Coronary artery (tissue), 2 donors: ENCODE measurements at regions not wholly inside any gene's neighbourhood (a gene's known extent, or its start where the extent isn't known, plus 50 kb on each side); places are given as distances from the start of the nearest gene placed in this dataset.

Experiments used
- DNase-seq: peaks from one replicate; pipeline ENCODE4 v3.0.0-alpha.2; 2017; ENCODE audit warnings: low spot score
- H3K27ac ChIP-seq, 2 donors: fragments of 200-600 bp; sonication (generic); one replicate each; pipeline ENCODE4 v1.5.1; 2016 to 2019
- H3K4me3 ChIP-seq: fragments of 200-600 bp; sonication (generic); 2 replicates; pipeline ENCODE4 v1.5.1; 2016; ENCODE audit warnings: mild to moderate bottlenecking, moderate library complexity
- CTCF ChIP-seq: fragments of 200-600 bp; sonication (generic); IDR thresholded peaks from one replicate; pipeline ENCODE4 v1.5.1; 2019; ENCODE audit warnings: antibody characterized with exemption

GRCh38 chr3:74463515-74463914 lies 150.9 kb downstream of the CNTN3 start:
- Histone ChIP-seq H3K4me3 (no peak overlapping the region), H3K27ac (no peak overlapping the region)
- no peak for TF ChIP-seq CTCF
- DNase-seq: no peak

GRCh38 chr3:74456166-74456565 lies 158.3 kb downstream of the CNTN3 start:
- H3K27ac ChIP-seq: no peak overlapping the region
- TF ChIP-seq CTCF: no peak

GRCh38 chr3:74447221-74447620 lies 167.2 kb downstream of the CNTN3 start:
- TF ChIP-seq CTCF: no peak
- no peak for DNase-seq
- H3K4me3 ChIP-seq: no peak overlapping the region
- no peak overlapping the region for H3K27ac ChIP-seq

More at GRCh38 chr3:74456166-74456565, 158.3 kb downstream of the CNTN3 start:
- H3K4me3 ChIP-seq: no peak overlapping the region
- no peak for DNase-seq

- Histone ChIP-seq H3K27ac (no peak overlapping the region), H3K4me3 (no peak overlapping the region)
- no peak for DNase-seq
- TF ChIP-seq CTCF: no peak
These were observed 168.9 kb downstream of the CNTN3 start for GRCh38 chr3:74445541-74445940.

- no peak for TF ChIP-seq CTCF
- DNase-seq: no peak
- Histone ChIP-seq H3K27ac (no peak overlapping the region), H3K4me3 (no peak overlapping the region)
These were observed 171.4 kb downstream of the CNTN3 start for GRCh38 chr3:74443102-74443501.

- H3K4me3 ChIP-seq: no peak overlapping the region
- no peak for TF ChIP-seq CTCF
- DNase-seq: no peak
- no peak overlapping the region for H3K27ac ChIP-seq
These were observed 171.8 kb downstream of the CNTN3 start for GRCh38 chr3:74442683-74443082.

GRCh38 chr3:74442068-74442467 lies 172.4 kb downstream of the CNTN3 start:
- Histone ChIP-seq H3K27ac (no peak overlapping the region), H3K4me3 (no peak overlapping the region)
- no peak for DNase-seq
- no peak for TF ChIP-seq CTCF
